H1 (cell line): ENCODE measurements at regions not wholly inside any gene's neighbourhood (a gene's known extent, or its start where the extent isn't known, plus 50 kb on each side); places are given as distances from the start of the nearest gene placed in this dataset.

ENCODE experiments used
- CTCF ChIA-PET: fragments of 300-600 bp; sonication (Branson Sonifier 250); formaldehyde crosslinking; loops from one replicate; lab custom pipeline; 2021; ENCODE audit not compliant: partially characterized antibody; lab: Charles Lee
- POLR2A ChIA-PET: fragments of 300-600 bp; sonication (Branson Sonifier 250); formaldehyde crosslinking; loops from one replicate; lab custom pipeline; 2021; ENCODE audit warnings: inconsistent platforms; ENCODE audit not compliant: partially characterized antibody; lab: Charles Lee
- DNase-seq, 2 experiments: peaks; one replicate each; pipeline versions ENCODE4 v3.0.0 to v3.0.0-alpha.2; 2010 to 2022; ENCODE audit warnings: low spot score in 2 of 2, low read depth in 1 of 2, mixed read lengths in 1 of 2
- FAIRE-seq: peaks from 2 replicates; lab custom pipeline; 2011; peaks lifted over from hg19 to GRCh38; lab: Jason Lieb, UNC
- H2AFZ ChIP-seq: 2 replicates; pipeline ENCODE4 v1.8.1; 2012; ENCODE audit warnings: low read length, inconsistent platforms
- H2AK5ac ChIP-seq: 2 replicates; pipeline ENCODE4 v1.6.1; 2013; ENCODE audit warnings: low read depth, low read length
- H2BK120ac ChIP-seq: replicated peaks from 2 replicates; pipeline ENCODE3; 2013; ENCODE audit warnings: low read depth, low read length, inconsistent platforms
- H2BK12ac ChIP-seq: 2 replicates; pipeline ENCODE4 v1.6.1; 2013; ENCODE audit warnings: low read depth, low read length
- H2BK15ac ChIP-seq: 2 replicates; pipeline ENCODE4 v1.6.1; 2013; ENCODE audit warnings: low read length
- H2BK20ac ChIP-seq: 2 replicates; pipeline ENCODE4 v1.6.1; 2013; ENCODE audit warnings: low read length
- H2BK5ac ChIP-seq: 2 replicates; pipeline ENCODE4 v1.6.1; 2013; ENCODE audit warnings: low read depth, low read length
- H3K14ac ChIP-seq: 2 replicates; pipeline ENCODE4 v1.6.1; 2013; ENCODE audit warnings: inconsistent platforms; ENCODE audit not compliant: insufficient read length
- H3K18ac ChIP-seq: 2 replicates; pipeline ENCODE4 v1.6.1; 2013; ENCODE audit warnings: low read length; ENCODE audit errors: extremely low read depth
- H3K23ac ChIP-seq: 2 replicates; pipeline ENCODE4 v1.6.1; 2013; ENCODE audit warnings: inconsistent platforms; ENCODE audit not compliant: insufficient read length
- H3K23me2 ChIP-seq: 2 replicates; pipeline ENCODE4 v1.6.1; 2013; ENCODE audit warnings: low read depth, low read length
- H3K27ac ChIP-seq: 2 replicates; pipeline ENCODE4 v1.6.1; 2011; ENCODE audit warnings: low read depth, low read length, inconsistent platforms
- H3K27me3 ChIP-seq, 4 experiments: replicated peaks in 1 of 4; 1 replicate in 1 of 4; 2 replicates in 3 of 4; pipeline versions ENCODE4 v1.6.1 to v1.8.1; 2011 to 2013; ENCODE audit warnings: low read length in 3 of 4, mild to moderate bottlenecking in 3 of 4, inconsistent platforms in 2 of 4, mixed read lengths in 2 of 4, moderate library complexity in 1 of 4; ENCODE audit not compliant: control insufficient read depth in 3 of 4, insufficient read depth in 3 of 4; ENCODE audit errors: extremely low read depth in 1 of 4
- H3K36me3 ChIP-seq, 4 experiments: 2 replicates each; pipeline versions ENCODE4 v1.6.1 to v1.8.1; 2011 to 2013; ENCODE audit warnings: mild to moderate bottlenecking in 4 of 4, low read length in 3 of 4, moderate library complexity in 2 of 4, control low read depth in 1 of 4, inconsistent platforms in 1 of 4; ENCODE audit not compliant: insufficient read depth in 4 of 4, control insufficient read depth in 2 of 4
- H3K4ac ChIP-seq: replicated peaks from 2 replicates; pipeline ENCODE3; 2013; ENCODE audit warnings: low read length, low read depth, mixed read lengths, inconsistent platforms; ENCODE audit not compliant: insufficient read length
- H3K4me1 ChIP-seq, 4 experiments: replicated peaks in 1 of 4; 1 replicate in 1 of 4; 2 replicates in 3 of 4; pipeline versions ENCODE4 v1.6.1 to v1.8.1; 2011 to 2013; ENCODE audit warnings: low read length in 3 of 4, inconsistent platforms in 2 of 4, mixed read lengths in 1 of 4; ENCODE audit not compliant: insufficient read depth in 4 of 4, control insufficient read depth in 3 of 4
- H3K4me2 ChIP-seq, 2 experiments: 2 replicates each; pipeline versions ENCODE4 v1.6.1 to v1.8.1; 2011 to 2013; ENCODE audit warnings: low read depth in 2 of 2, low read length in 2 of 2, control low read depth in 1 of 2, inconsistent platforms in 1 of 2, mild to moderate bottlenecking in 1 of 2; ENCODE audit not compliant: insufficient read depth in 1 of 2
- H3K4me3 ChIP-seq, 4 experiments: fragments of 200-600, 300-600 bp in 1 of 4; sonication (generic), shearing (Covaris generic), sonication (Bioruptor Twin) in 1 of 4; 2 replicates each; pipeline versions ENCODE4 v1.5.1 to v1.8.1; 2011 to 2016; ENCODE audit warnings: low read length in 4 of 4, low read depth in 3 of 4, control low read depth in 2 of 4, inconsistent platforms in 2 of 4, mild to moderate bottlenecking in 2 of 4, mixed read lengths in 1 of 4, moderate library complexity in 1 of 4; ENCODE audit not compliant: insufficient read depth in 2 of 4; ENCODE audit errors: extremely low read depth in 1 of 4
- H3K56ac ChIP-seq: replicated peaks from 2 replicates; pipeline ENCODE3; 2013; ENCODE audit warnings: low read depth, mild to moderate bottlenecking, mixed read lengths, low read length, inconsistent platforms; ENCODE audit not compliant: insufficient read length
- H3K79me1 ChIP-seq: 2 replicates; pipeline ENCODE4 v1.6.1; 2013; ENCODE audit warnings: low read depth, low read length, control low read depth
- H3K79me2 ChIP-seq, 2 experiments: 2 replicates each; pipeline versions ENCODE4 v1.6.1 to v1.8.1; 2012 to 2013; ENCODE audit warnings: low read length in 2 of 2, mild to moderate bottlenecking in 2 of 2, inconsistent platforms in 1 of 2; ENCODE audit not compliant: insufficient read depth in 2 of 2, control insufficient read depth in 1 of 2
- H3K9ac ChIP-seq, 4 experiments: replicated peaks in 1 of 4; 1 replicate in 1 of 4; 2 replicates in 3 of 4; pipeline versions ENCODE4 v1.6.1 to v1.8.1; 2011 to 2013; ENCODE audit warnings: low read depth in 3 of 4, low read length in 3 of 4, control low read depth in 2 of 4, mild to moderate bottlenecking in 2 of 4, moderate library complexity in 2 of 4, inconsistent platforms in 1 of 4; ENCODE audit errors: extremely low read depth in 1 of 4
- H3K9me3 ChIP-seq, 2 experiments: 2 replicates each; pipeline versions ENCODE4 v1.6.1 to v1.8.1; 2012 to 2013; ENCODE audit warnings: mild to moderate bottlenecking in 2 of 2, moderate library complexity in 2 of 2, control low read depth in 1 of 2, inconsistent platforms in 1 of 2, low read depth in 1 of 2, low read length in 1 of 2, mixed read lengths in 1 of 2; ENCODE audit not compliant: insufficient read depth in 2 of 2
- H4K20me1 ChIP-seq, 2 experiments: replicated peaks in 1 of 2; 2 replicates each; pipeline versions ENCODE3 to v1.8.1; 2011 to 2013; ENCODE audit warnings: inconsistent platforms in 2 of 2, low read length in 2 of 2, mild to moderate bottlenecking in 1 of 2; ENCODE audit not compliant: insufficient read depth in 2 of 2, control insufficient read depth in 1 of 2
- H4K5ac ChIP-seq: 2 replicates; pipeline ENCODE4 v1.6.1; 2013; ENCODE audit warnings: low read length, low read depth, mixed read lengths, inconsistent platforms; ENCODE audit not compliant: insufficient read length
- H4K8ac ChIP-seq: 2 replicates; pipeline ENCODE4 v1.8.0; 2013; ENCODE audit warnings: mild to moderate bottlenecking, moderate library complexity, low read length, inconsistent platforms; ENCODE audit not compliant: insufficient read depth; ENCODE audit errors: extremely low read depth
- H4K91ac ChIP-seq: replicated peaks from 2 replicates; pipeline ENCODE3; 2013; ENCODE audit warnings: low read length, mixed read lengths, inconsistent platforms; ENCODE audit not compliant: insufficient read length
- BRCA1 ChIP-seq: IDR thresholded peaks from 2 replicates; pipeline ENCODE4 v1.6.1; 2012; ENCODE audit warnings: low read depth, low read length, improper control_type of control experiment

GRCh38 chr5:108581026-108581425 is 166.7 kb upstream of the FER start:
- H2BK15ac ChIP-seq: no peak overlapping the region
- FAIRE-seq: no peak
- POLR2A ChIA-PET: no interaction called here
- no peak overlapping the region for H3K27ac ChIP-seq
- no peaks in the 10 kb centered on the region for H3K9me3 ChIP-seq
- no peaks in the 10 kb centered on the region; the same call in 1 of the 2 replicates for H3K79me1 ChIP-seq
- no peak for TF ChIP-seq BRCA1
- no peak overlapping the region for H2BK120ac ChIP-seq
- no peaks in the 10 kb centered on the region for H3K36me3 ChIP-seq
- no peak overlapping the region for H4K5ac ChIP-seq
- H3K27me3 ChIP-seq: no peaks in the 10 kb centered on the region
- H2BK20ac ChIP-seq: no peak overlapping the region
- no peak overlapping the region for H3K18ac ChIP-seq
- no peak overlapping the region for H2AK5ac ChIP-seq
- no peaks in the 10 kb centered on the region for H3K4me1 ChIP-seq
- H4K20me1 ChIP-seq: no peaks in the 10 kb centered on the region
- no peak overlapping the region for H2BK12ac ChIP-seq
- no peak overlapping the region for H3K4ac ChIP-seq
- H3K56ac ChIP-seq: no peak overlapping the region
- no peak for DNase-seq
- H3K23ac ChIP-seq: no peak overlapping the region
- CTCF ChIA-PET: interaction anchor here (1.1 kb wide), 2 partner anchors 59 to 91 kb away, joined by 3 to 6 read pairs; no protein-coding TSS in a partner anchor
- H4K91ac ChIP-seq: no peak overlapping the region
- no peaks in the 10 kb centered on the region for H3K23me2 ChIP-seq
- no peak overlapping the region for H2AFZ ChIP-seq
- H4K8ac ChIP-seq: no peak overlapping the region
- no peak overlapping the region for H3K9ac ChIP-seq
- H3K14ac ChIP-seq: no peak overlapping the region
- H3K79me2 ChIP-seq: no peaks in the 10 kb centered on the region
- no peak overlapping the region for H2BK5ac ChIP-seq
- H3K4me3 ChIP-seq: no peak overlapping the region
- no peak overlapping the region for H3K4me2 ChIP-seq
